GM12891 (cell line): ENCODE measurements at regions not wholly inside any gene's neighbourhood (a gene's known extent, or its start where the extent isn't known, plus 50 kb on each side); places are given as distances from the start of the nearest gene placed in this dataset.

Source experiments
- PAX5 ChIP-seq: IDR thresholded peaks from 2 replicates; pipeline ENCODE4 v1.6.1; 2011; ENCODE audit warnings: low read length, moderate library complexity, mild to moderate bottlenecking; ENCODE audit not compliant: insufficient read depth, severe bottlenecking
- POLR2A ChIP-seq: IDR thresholded peaks from 2 replicates; pipeline ENCODE4 v1.6.1; 2011; ENCODE audit warnings: low read depth, low read length, control low read depth
- POLR2AphosphoS5 ChIP-seq: IDR thresholded peaks from 2 replicates; pipeline ENCODE4 v1.6.1; 2011; ENCODE audit warnings: low read depth, low read length, control low read depth
- POU2F2 ChIP-seq: IDR thresholded peaks from 2 replicates; pipeline ENCODE4 v1.6.1; 2011; ENCODE audit warnings: low read depth, mild to moderate bottlenecking, control low read depth, low read length, moderate library complexity
- SPI1 ChIP-seq: IDR thresholded peaks from 2 replicates; pipeline ENCODE4 v1.6.1; 2011; ENCODE audit warnings: low read depth, low read length, control low read depth
- TAF1 ChIP-seq: IDR thresholded peaks from 2 replicates; pipeline ENCODE4 v1.6.1; 2011; ENCODE audit warnings: low read depth, low read length, control low read depth

GRCh38 chr15:20357481-20358065 lies 184.0 kb downstream of the GOLGA6L6 start:
- no peak for TF ChIP-seq POLR2A
- no peak for TF ChIP-seq POLR2AphosphoS5
- no peak for TF ChIP-seq TAF1
- TF ChIP-seq SPI1 = no peak
- no peak for TF ChIP-seq POU2F2
- no peak for TF ChIP-seq PAX5
